Central memory CD8-positive, alpha-beta T cell (primary cell): ENCODE measurements at regions not wholly inside any gene's neighbourhood (a gene's known extent, or its start where the extent isn't known, plus 50 kb on each side); places are given as distances from the start of the nearest gene placed in this dataset.

ENCODE experiments used
- ATAC-seq: fragments of 150-1000 bp; cut with Tn5 transposase; replicated peaks from 2 replicates; pipeline ENCODE4 v1.10.0; 2022; ENCODE audit warnings: mild to moderate bottlenecking, moderate FRiP score, moderate number of reproducible peaks; ENCODE audit not compliant: poor library complexity, severe bottlenecking; ENCODE audit errors: extremely low read depth
- DNase-seq, 2 donors: peaks; one replicate each; pipeline ENCODE4 v3.0.0; 2021; ENCODE audit warnings: low spot score in 2 of 2
- H3K27ac Mint-ChIP-seq: one replicate; pipeline ENCODE4 v1.8.0; 2022; ENCODE audit warnings: low read depth, mild to moderate bottlenecking, moderate library complexity, mixed read lengths
- H3K27me3 Mint-ChIP-seq: one replicate; pipeline ENCODE4 v1.8.0; 2022; ENCODE audit warnings: mixed read lengths
- H3K36me3 Mint-ChIP-seq: one replicate; pipeline ENCODE4 v1.8.0; 2022; ENCODE audit warnings: mild to moderate bottlenecking, moderate library complexity, mixed read lengths; ENCODE audit not compliant: insufficient read depth
- H3K4me1 Mint-ChIP-seq: one replicate; pipeline ENCODE4 v1.8.0; 2022; ENCODE audit warnings: mixed read lengths
- H3K4me3 Mint-ChIP-seq: one replicate; pipeline ENCODE4 v1.8.0; 2022; ENCODE audit warnings: mild to moderate bottlenecking, moderate library complexity, mixed read lengths
- H3K9me3 Mint-ChIP-seq: one replicate; pipeline ENCODE4 v1.8.0; 2022; ENCODE audit warnings: mixed read lengths

DNA sequence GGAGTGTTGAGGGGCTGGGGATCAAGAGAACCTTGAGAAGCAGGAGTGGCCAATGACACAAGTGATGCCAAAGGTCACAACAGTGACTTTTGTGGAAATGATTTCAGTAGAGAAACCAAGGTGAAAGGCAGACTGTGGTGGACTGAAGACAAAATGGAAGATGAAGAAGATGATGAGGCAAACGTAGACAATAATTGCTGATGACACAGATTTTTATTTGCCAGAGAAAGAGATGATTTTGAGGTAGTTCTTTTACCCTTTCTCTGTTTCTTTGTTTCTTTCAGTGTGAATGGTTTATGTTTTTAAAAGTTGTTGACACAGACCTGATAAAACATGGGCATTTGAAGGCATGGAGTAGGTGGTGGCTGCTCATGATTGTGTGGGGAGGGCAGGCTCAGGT, 121.0 kb upstream of the ARGLU1 start:
- H3K36me3 Mint-ChIP-seq, result no peaks in the 10 kb centered on the region
- no peak overlapping the region for H3K4me3 Mint-ChIP-seq
- ATAC-seq, result no peak

DNA sequence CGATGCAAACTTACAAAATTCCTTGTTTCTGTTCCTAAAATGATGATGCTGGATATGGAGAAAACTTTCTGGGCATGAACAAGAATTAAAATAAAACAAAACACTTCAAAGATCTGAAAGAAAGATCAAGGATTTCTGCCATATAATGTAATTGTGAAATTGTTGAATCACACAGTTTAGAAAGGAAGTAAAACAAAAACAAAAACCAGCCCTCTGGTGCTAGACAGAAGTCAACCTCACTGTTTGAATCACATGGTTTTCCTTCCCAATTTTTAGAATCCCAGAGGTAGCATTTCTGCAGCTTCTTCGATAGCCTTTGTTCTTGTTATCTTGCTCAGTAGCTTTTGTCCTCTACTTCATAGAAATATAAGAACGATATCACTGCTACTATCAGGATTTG, 118.2 kb upstream of the ARGLU1 start:
- Mint-ChIP-seq H3K4me3 (no peak overlapping the region), H3K9me3 (no peaks in the 10 kb centered on the region), H3K36me3 (no peaks in the 10 kb centered on the region), H3K4me1 (no peaks in the 10 kb centered on the region), H3K27ac (no peak overlapping the region), H3K27me3 (no peaks in the 10 kb centered on the region)
- DNase-seq (no peak), ATAC-seq (no peak)

More for the DNA sequence above, 121.0 kb upstream of the ARGLU1 start:
- Mint-ChIP-seq H3K9me3 (no peaks in the 10 kb centered on the region), H3K27ac (no peak overlapping the region), H3K4me1 (no peaks in the 10 kb centered on the region), H3K27me3 (no peaks in the 10 kb centered on the region)
- DNase-seq, result no peak

DNA sequence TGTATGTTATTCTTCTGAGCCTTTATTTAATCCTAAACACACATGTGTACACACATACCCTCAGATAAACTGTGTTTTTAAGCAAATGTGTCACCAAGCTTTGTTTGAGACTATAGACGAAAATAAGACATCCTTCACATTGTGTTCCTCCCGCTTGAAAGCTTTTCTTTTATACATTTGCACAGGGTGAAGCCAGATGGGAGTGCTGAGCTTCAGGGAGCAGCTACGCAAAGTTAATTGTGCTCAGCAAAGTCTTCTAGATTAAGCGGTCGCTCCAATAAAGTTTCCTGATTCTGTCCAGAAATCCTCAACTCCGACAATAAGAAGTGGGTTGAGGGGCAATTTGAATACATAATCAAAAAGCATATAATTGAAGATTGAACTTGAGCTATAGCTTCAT, 117.2 kb upstream of the ARGLU1 start:
- no peaks in the 10 kb centered on the region for H3K9me3 Mint-ChIP-seq
- ATAC-seq, result no peak
- no peak overlapping the region for H3K4me3 Mint-ChIP-seq
- no peak for DNase-seq
- no peak overlapping the region for H3K27ac Mint-ChIP-seq
- no peaks in the 10 kb centered on the region for H3K4me1 Mint-ChIP-seq
- H3K27me3 Mint-ChIP-seq, result no peaks in the 10 kb centered on the region
- H3K36me3 Mint-ChIP-seq, result no peaks in the 10 kb centered on the region

DNA sequence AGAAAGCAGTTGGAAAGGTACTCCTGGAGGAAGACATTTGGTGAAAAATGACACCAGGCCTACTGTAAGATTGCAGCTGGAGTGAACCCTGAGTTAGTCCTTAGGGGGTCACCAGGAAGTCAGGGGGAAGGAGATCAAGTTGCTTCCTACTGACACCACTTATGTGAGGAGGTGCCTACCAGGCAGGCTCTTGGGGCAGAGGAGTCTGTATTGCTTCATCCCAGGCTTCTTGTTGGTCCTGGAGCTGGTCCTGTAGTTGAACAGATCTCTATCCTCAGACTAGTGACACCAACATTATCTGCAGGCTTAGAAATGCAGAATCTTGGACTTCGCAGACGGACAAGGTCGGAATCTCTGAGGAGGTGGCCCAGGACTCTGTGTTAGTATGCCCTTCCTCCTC, 116.0 kb upstream of the ARGLU1 start:
- no peak overlapping the region for H3K4me3 Mint-ChIP-seq
- no peak for ATAC-seq
- H3K27ac Mint-ChIP-seq, result no peak overlapping the region
- no peaks in the 10 kb centered on the region for H3K27me3 Mint-ChIP-seq
- no peak for DNase-seq
- H3K4me1 Mint-ChIP-seq, result no peaks in the 10 kb centered on the region
- H3K9me3 Mint-ChIP-seq, result no peaks in the 10 kb centered on the region
- H3K36me3 Mint-ChIP-seq, result no peaks in the 10 kb centered on the region

DNA sequence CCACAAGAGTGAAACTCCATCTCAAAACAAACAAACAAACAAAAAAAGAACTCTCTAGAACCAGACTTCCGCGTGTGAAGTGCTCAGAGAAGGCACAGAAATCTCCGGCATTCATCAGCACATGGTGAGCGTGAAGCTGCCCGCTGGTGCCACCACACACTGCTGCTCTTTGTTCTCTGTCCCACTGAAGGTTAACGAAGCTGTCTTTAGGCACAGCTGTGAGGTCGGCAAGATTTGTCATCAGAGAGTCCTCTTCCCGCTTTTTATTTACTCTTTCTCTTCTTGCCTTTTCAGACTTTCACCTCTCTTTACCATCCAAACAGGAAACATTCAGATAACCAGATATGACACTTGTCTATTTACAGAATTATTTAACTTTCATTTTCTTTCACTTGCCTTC, 115.2 kb upstream of the ARGLU1 start:
- DNase-seq, result no peak
- no peak for ATAC-seq
- no peak overlapping the region for H3K4me3 Mint-ChIP-seq
- no peaks in the 10 kb centered on the region for H3K4me1 Mint-ChIP-seq
- no peak overlapping the region for H3K27ac Mint-ChIP-seq
- no peaks in the 10 kb centered on the region for H3K36me3 Mint-ChIP-seq
- no peaks in the 10 kb centered on the region for H3K27me3 Mint-ChIP-seq
- no peaks in the 10 kb centered on the region for H3K9me3 Mint-ChIP-seq

DNA sequence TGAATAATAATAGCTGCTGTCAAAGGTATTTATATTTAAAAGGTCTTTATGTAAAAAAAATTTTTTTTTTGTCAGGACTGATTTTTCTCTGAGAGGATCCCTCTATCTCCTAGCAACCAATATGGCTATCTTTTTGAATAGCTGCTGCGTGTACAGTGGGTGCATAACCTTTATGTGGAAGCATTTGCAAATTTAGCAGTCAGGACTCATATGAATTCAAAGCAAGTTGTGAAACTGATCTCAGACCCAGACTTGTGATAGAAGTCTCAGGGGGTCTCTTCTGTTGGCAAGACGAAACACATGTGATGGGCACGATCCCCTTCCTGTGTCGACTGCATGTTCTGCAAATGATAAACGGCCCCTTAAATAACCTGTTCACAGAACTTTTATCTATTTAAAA, 114.1 kb upstream of the ARGLU1 start:
- no peak for ATAC-seq
- no peak overlapping the region for H3K4me3 Mint-ChIP-seq
- no peaks in the 10 kb centered on the region for H3K36me3 Mint-ChIP-seq
- H3K27ac Mint-ChIP-seq, result no peak overlapping the region
- DNase-seq, result no peak
- peaks cover 10% of the 10 kb centered on the region for H3K27me3 Mint-ChIP-seq
- H3K9me3 Mint-ChIP-seq, result no peaks in the 10 kb centered on the region
- H3K4me1 Mint-ChIP-seq, result no peaks in the 10 kb centered on the region

DNA sequence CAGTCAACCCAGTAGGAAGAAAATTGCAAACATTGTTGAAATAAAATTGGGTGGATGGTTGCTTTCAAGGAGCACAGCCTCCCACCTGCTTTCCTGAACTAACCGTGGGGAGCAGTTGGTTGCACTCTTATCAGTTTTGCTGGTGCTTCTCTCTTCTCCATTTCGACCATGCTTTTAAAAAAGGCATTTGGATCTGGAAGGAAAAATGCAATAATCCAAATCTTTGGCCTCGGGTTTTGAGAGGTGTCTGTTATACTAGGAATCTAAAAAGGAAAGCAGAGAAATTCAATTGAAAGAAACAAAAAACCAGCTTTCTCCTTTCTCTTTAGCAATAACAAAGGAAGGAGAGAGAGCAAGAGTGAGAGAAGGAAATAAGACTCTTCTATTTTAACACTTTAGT, 113.6 kb upstream of the ARGLU1 start:
- DNase-seq (no peak), ATAC-seq (no peak)
- Mint-ChIP-seq H3K27ac (no peak overlapping the region), H3K36me3 (no peaks in the 10 kb centered on the region), H3K4me3 (no peak overlapping the region), H3K27me3 (peaks cover 10% of the 10 kb centered on the region), H3K4me1 (no peaks in the 10 kb centered on the region), H3K9me3 (no peaks in the 10 kb centered on the region)

DNA sequence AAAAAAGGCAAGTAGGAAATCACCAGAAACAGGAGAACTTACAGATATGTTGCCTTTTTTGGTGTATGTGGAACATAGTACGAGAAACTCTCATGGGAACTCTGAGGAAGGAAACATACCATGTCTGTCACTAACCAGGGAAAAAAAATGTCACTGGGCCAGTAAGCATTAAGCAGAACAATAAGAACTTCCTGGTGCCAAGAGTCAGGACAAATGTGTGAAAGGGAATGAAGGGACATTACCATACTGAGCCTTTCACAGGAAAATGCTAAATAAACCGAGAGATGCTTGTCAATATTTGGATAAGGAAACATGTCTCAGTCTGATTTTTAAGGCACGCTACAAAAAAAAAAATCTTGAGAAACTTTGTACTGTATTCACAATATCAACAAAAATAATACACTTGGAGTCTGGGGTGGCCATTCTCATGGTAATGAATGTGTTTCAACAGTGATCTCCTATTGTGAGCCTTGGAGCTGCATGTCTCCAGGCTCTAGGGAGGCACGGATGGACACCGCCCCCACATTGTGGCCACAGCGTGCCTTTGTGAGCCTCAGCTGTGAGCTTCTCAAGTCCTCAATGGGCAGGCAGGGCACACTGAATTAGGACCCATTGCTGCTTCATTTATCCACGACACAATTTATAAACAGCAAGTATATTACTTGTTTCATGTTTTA, 113.0 kb upstream of the ARGLU1 start:
- H3K9me3 Mint-ChIP-seq, result no peaks in the 10 kb centered on the region
- H3K36me3 Mint-ChIP-seq, result no peaks in the 10 kb centered on the region
- H3K27me3 Mint-ChIP-seq, result peaks cover 10% of the 10 kb centered on the region
- ATAC-seq (no peak), DNase-seq (no peak)
- no peaks in the 10 kb centered on the region for H3K4me1 Mint-ChIP-seq
- H3K27ac Mint-ChIP-seq, result no peak overlapping the region
- no peak overlapping the region for H3K4me3 Mint-ChIP-seq

DNA sequence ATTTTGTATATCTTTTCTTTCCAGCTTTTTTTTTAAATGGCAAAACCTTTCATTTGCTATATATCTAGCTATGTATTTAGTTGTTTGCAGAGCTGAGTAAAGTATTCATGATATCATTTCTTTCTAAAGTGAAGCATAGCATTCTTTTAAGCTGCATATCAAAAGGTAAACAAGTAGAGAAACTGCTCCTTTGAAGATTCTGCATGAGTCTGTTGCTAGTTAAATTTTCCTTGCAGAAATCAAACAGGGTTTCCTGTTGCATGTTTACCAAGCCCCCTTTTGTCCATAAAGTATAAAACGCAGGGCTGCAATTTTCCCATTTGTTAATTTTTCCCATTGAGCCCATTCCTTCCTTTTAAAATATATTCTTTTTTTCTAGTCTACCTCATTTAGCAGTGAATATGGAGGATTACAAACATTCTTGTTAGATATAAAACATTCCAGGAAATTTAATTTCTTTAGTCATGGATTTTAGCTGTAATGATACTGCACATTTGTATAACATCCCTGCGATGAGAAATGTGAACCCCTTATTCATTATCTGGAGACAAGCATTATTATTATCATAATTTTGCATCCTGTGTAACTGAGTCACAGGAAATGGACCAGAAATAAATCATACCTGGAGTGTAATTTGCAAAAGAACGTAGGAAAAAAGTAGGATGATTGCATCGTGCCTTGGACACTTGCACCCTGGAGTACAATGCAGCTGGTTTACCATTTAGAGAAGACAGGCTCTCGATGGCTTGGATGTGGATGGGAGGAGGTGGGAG, 110.9 kb upstream of the ARGLU1 start:
- Mint-ChIP-seq H3K27me3 (peaks cover 17% of the 10 kb centered on the region), H3K27ac (no peak overlapping the region), H3K4me1 (no peaks in the 10 kb centered on the region), H3K9me3 (no peaks in the 10 kb centered on the region), H3K36me3 (no peaks in the 10 kb centered on the region), H3K4me3 (no peak overlapping the region)
- DNase-seq, result no peak
- ATAC-seq, result no peak

DNA sequence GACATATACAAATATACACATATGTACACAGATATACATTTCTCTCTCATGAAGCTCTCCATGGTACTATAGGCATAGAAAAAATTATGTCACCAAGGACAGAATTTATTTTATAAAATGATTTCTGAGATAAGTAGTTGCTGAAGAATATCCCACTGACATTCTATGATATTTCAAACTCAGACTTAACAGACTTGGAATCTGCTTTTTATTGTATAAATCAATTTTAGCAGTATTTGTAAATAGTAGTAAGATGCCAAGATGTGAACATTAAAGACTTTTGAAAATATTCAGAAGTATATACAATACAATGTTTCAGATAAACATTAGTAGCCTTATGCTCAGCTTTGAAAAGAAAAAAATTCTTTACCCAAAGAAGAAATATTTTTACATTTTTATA, 107.4 kb upstream of the ARGLU1 start:
- no peaks in the 10 kb centered on the region for H3K4me1 Mint-ChIP-seq

DNA sequence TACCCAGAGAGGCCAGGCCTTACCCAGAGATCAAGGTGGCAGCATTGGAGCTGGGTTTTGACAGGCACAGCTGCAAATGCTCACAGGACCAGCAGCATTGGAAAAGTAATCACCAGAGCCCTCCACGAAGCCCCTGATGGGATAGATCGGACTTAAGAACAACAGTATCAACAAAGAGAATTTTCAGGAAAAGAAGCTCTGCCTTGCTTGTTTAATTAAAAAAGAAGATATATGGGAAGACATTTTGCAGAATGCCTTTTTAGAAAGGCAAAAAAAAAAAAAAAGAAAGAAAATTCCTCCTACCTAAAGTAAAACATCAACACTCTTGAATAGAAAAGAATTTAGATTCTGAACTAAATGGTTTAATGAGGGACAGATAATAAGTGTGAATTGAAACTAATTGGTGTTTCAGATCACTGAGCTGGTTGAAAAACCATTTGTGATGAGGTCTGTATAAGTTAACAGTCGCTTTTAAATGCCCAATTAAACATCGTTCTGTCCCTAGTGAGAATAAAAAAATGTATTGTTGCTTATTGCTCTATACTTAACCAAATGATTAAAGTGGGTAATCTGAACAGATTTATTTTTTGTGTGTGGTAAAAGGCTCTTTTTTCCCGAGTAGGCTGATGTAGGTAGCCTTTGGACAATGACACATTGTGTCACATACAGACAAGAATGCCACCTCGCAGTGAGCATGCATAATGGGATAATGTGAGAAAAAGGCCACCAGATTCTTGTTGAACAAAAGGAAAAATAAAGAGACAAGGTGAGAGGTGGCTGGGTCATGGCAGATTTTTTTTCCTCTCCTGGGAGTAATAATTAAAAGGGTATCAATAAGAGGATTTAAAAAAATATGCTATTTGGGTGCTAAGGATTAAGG, 93.0 kb upstream of the ARGLU1 start:
- ATAC-seq, result no peak
- no peak overlapping the region for H3K27ac Mint-ChIP-seq
- DNase-seq, result no peak
- H3K4me3 Mint-ChIP-seq, result no peak overlapping the region
- no peaks in the 10 kb centered on the region for H3K9me3 Mint-ChIP-seq
- no peaks in the 10 kb centered on the region for H3K4me1 Mint-ChIP-seq
- peaks cover 34% of the 10 kb centered on the region for H3K27me3 Mint-ChIP-seq
- H3K36me3 Mint-ChIP-seq, result no peaks in the 10 kb centered on the region

More for the DNA sequence above, 107.4 kb upstream of the ARGLU1 start:
- H3K27me3 Mint-ChIP-seq, result peaks cover 32% of the 10 kb centered on the region
- DNase-seq (no peak), ATAC-seq (no peak)
- no peaks in the 10 kb centered on the region for H3K9me3 Mint-ChIP-seq
- no peaks in the 10 kb centered on the region for H3K36me3 Mint-ChIP-seq
- no peak overlapping the region for H3K4me3 Mint-ChIP-seq
- no peak overlapping the region for H3K27ac Mint-ChIP-seq

DNA sequence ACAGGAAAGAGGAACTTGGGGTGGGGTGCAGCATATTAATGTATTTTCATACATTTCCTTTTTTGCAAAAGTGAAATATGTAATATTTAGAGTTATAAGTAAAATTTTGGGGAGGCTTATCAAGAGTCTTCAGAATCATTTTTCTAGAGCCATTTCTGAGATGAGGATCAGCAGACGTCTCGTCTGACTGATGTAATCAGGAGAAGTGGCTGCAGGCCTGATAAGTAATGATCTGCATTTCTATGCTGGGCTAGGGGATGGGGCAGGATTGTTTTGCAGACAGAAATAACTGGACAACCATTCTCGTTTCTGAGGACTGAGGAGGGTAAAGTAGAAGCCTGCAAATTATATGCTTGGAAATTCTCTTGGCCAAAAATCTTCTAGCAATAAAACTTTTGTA, 89.2 kb upstream of the ARGLU1 start:
- Mint-ChIP-seq H3K9me3 (no peaks in the 10 kb centered on the region), H3K4me1 (no peaks in the 10 kb centered on the region), H3K36me3 (no peaks in the 10 kb centered on the region), H3K27me3 (peaks cover 43% of the 10 kb centered on the region), H3K4me3 (no peak overlapping the region), H3K27ac (no peak overlapping the region)
- ATAC-seq, result no peak
- no peak for DNase-seq
